DND-41 (cell line): ENCODE measurements at regions not wholly inside any gene's neighbourhood (a gene's known extent, or its start where the extent isn't known, plus 50 kb on each side); places are given as distances from the start of the nearest gene placed in this dataset.

ENCODE experiments used
- ATAC-seq: fragments of 200-7000 bp; cut with Tn5 transposase; 3 replicates; pipeline ENCODE4 v1.9.1; 2021; ENCODE audit warnings: low read depth; ENCODE audit not compliant: insufficient read depth
- DNase-seq: peaks from one replicate; pipeline ENCODE4 v3.0.0-alpha.2; 2020
- H2AFZ ChIP-seq: 2 replicates; pipeline ENCODE4 v1.6.0; 2012; ENCODE audit warnings: low read depth, low read length
- H3K27ac ChIP-seq: 2 replicates; pipeline ENCODE4 v1.5.1; 2012; ENCODE audit warnings: low read length, inconsistent platforms
- H3K27me3 ChIP-seq: fragments of 200-600 bp; sonication (generic); 2 replicates; pipeline ENCODE4 v1.6.0; 2012; ENCODE audit warnings: low read length, mild to moderate bottlenecking, inconsistent platforms; ENCODE audit not compliant: insufficient read depth, poor library complexity
- H3K36me3 ChIP-seq: 2 replicates; pipeline ENCODE4 v1.5.1; 2012; ENCODE audit warnings: low read length, inconsistent platforms; ENCODE audit not compliant: insufficient read depth
- H3K4me1 ChIP-seq: 2 replicates; pipeline ENCODE4 v1.5.1; 2012; ENCODE audit warnings: mild to moderate bottlenecking, low read length; ENCODE audit not compliant: insufficient read depth
- H3K4me2 ChIP-seq: 2 replicates; pipeline ENCODE4 v1.6.0; 2012; ENCODE audit warnings: mild to moderate bottlenecking, moderate library complexity, low read length, inconsistent platforms; ENCODE audit not compliant: insufficient read depth
- H3K4me3 ChIP-seq, 2 experiments: fragments of 200-600 bp in 1 of 2; shearing (Covaris generic) in 1 of 2; 2 replicates each; pipeline ENCODE4 v1.5.1; 2012 to 2016; ENCODE audit warnings: inconsistent platforms in 2 of 2, low read length in 2 of 2, mild to moderate bottlenecking in 2 of 2, low read depth in 1 of 2, moderate library complexity in 1 of 2
- H3K79me2 ChIP-seq: 2 replicates; pipeline ENCODE4 v1.6.0; 2012; ENCODE audit warnings: low read length, inconsistent platforms; ENCODE audit not compliant: insufficient read depth
- H3K9ac ChIP-seq: 2 replicates; pipeline ENCODE4 v1.6.0; 2012; ENCODE audit warnings: low read depth, mild to moderate bottlenecking, inconsistent platforms, low read length, moderate library complexity
- H3K9me3 ChIP-seq: 2 replicates; pipeline ENCODE4 v1.5.1; 2012; ENCODE audit warnings: low read length, moderate library complexity, mild to moderate bottlenecking, inconsistent platforms; ENCODE audit not compliant: insufficient read depth, severe bottlenecking
- H4K20me1 ChIP-seq: 2 replicates; pipeline ENCODE4 v1.6.0; 2012; ENCODE audit warnings: low read length; ENCODE audit not compliant: insufficient read depth
- EZH2 ChIP-seq: IDR thresholded peaks from 3 replicates; pipeline ENCODE4 v1.6.1; 2012; ENCODE audit warnings: borderline replicate concordance, low read depth, mild to moderate bottlenecking, moderate library complexity, low read length, inconsistent platforms; ENCODE audit not compliant: severe bottlenecking
- TF ChIP-seq, protein P1 (sequence below): IDR thresholded peaks from 2 replicates; pipeline ENCODE4 v1.5.1; 2012; ENCODE audit warnings: borderline replicate concordance, low read length, moderate library complexity, mild to moderate bottlenecking; ENCODE audit not compliant: poor library complexity, severe bottlenecking; ENCODE audit errors: extremely low read depth

DNA sequence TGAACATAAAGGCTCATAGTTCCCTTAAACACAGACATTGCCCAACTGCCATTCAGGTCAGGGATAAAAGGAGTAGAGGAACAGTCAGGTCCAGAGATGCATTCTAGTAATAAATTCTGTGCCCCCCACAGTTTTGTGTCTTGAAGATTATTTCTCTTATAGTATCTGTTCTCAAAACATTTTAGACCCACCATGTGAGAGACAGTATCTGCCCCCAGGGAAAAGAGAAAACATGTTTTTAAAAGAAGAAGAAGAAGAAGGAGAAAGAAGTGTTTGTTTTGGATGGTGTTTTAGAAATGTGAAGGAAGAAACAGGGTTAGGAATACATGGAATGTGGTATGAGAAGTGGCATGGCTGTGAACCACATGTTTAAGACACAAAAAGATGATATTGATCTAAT, 629.6 kb upstream of the EPHA7 start:
- Histone ChIP-seq H3K36me3 (no peaks in the 10 kb centered on the region), H3K79me2 (no peaks in the 10 kb centered on the region), H3K9me3 (no peaks in the 10 kb centered on the region), H3K4me1 (no peaks in the 10 kb centered on the region), H2AFZ (no peak overlapping the region), H3K9ac (no peak overlapping the region), H3K4me3 (no peak overlapping the region), H3K4me2 (no peak overlapping the region), H3K27me3 (no peaks in the 10 kb centered on the region), H3K27ac (no peak overlapping the region), H4K20me1 (no peaks in the 10 kb centered on the region)
- DNase-seq (no peak), ATAC-seq (no peak)
- TF ChIP-seq, protein P1, sequence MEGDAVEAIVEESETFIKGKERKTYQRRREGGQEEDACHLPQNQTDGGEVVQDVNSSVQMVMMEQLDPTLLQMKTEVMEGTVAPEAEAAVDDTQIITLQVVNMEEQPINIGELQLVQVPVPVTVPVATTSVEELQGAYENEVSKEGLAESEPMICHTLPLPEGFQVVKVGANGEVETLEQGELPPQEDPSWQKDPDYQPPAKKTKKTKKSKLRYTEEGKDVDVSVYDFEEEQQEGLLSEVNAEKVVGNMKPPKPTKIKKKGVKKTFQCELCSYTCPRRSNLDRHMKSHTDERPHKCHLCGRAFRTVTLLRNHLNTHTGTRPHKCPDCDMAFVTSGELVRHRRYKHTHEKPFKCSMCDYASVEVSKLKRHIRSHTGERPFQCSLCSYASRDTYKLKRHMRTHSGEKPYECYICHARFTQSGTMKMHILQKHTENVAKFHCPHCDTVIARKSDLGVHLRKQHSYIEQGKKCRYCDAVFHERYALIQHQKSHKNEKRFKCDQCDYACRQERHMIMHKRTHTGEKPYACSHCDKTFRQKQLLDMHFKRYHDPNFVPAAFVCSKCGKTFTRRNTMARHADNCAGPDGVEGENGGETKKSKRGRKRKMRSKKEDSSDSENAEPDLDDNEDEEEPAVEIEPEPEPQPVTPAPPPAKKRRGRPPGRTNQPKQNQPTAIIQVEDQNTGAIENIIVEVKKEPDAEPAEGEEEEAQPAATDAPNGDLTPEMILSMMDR = no peak
- no peak for TF ChIP-seq EZH2

DNA sequence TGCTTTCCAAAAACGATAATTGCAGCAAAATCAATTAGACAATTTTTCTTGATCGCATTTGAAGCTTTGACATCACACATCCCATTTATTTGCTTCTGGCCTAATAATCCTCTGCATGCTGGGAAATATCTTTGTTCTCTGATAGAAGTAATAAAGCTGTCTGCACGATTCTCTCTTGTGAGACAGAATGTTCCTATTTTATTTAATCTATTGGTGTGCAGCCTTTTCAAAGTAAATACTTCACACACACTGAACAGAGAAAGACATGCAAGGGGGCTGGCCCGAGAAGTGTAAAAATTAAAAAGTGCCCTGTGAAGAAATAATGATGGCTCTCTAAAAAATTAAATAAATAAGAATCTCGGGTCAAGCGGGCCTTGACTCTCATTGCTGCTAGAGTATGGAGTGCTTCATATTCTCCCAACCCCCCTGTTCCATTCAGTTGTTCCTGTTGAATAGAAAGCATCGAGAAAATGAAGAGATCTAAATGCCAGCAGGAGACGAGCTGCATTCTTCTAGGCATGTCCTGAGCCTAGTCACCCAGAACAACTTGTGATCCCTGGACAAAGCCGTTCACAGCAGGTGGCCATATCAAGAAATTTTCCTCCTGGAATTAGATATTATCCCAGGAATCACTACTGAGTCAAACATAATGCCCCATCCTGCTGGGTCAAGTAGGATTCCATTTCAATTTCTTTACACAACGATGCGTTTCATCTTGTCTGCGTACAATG, 625.9 kb upstream of the EPHA7 start:
- H3K36me3 ChIP-seq = no peaks in the 10 kb centered on the region
- H3K4me3 ChIP-seq = no peak overlapping the region
- H3K4me1 ChIP-seq = no peaks in the 10 kb centered on the region
- ATAC-seq = no peak
- no peaks in the 10 kb centered on the region for H3K27me3 ChIP-seq
- no peak overlapping the region for H3K4me2 ChIP-seq
- H3K9me3 ChIP-seq = no peaks in the 10 kb centered on the region
- H3K79me2 ChIP-seq = no peaks in the 10 kb centered on the region
- H3K27ac ChIP-seq = no peak overlapping the region
- no peak overlapping the region for H3K9ac ChIP-seq
- no peaks in the 10 kb centered on the region for H4K20me1 ChIP-seq
- TF ChIP-seq EZH2 = no peak
- DNase-seq = no peak
- H2AFZ ChIP-seq = no peak overlapping the region

DNA sequence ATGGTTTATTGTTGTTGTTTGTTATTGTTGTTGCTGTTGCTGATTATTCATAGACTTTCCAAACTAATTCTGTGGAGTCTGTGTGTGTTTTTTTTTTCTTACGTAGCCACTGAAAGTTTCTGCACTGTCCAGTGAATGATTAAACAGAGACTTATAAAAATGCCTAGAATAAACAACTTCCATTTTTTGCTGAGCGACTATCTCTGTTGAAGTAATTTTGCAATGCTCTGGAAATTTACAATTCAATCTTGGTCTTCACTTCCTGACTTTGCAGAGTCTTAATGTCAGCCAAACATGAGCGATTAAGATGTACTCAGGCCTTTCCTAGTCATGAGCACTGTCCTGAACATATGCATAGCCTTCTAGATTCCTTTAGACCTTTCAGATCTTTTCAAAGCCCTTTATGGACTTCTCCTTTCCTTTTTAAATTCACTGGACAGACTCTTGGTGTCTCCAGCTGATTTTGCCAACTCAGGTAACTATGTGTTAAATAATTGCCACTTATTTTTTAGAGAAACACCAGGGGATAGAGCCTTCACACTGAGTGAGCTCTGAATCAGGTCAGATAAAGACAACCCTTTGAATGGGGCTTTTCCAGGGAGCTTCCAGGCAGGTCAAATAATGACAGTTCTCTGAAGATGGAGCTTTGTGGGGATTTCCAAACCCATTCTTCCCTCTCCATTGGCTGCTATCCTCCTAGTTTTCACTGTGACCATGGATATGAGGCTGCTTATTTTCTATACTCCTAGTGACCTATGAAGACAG, 622.8 kb upstream of the EPHA7 start:
- Histone ChIP-seq H3K79me2 (no peaks in the 10 kb centered on the region), H4K20me1 (no peaks in the 10 kb centered on the region), H3K4me2 (no peak overlapping the region), H3K4me3 (no peak overlapping the region), H3K27me3 (no peaks in the 10 kb centered on the region), H3K27ac (no peak overlapping the region), H3K9ac (no peak overlapping the region), H2AFZ (no peak overlapping the region), H3K4me1 (no peaks in the 10 kb centered on the region), H3K36me3 (no peaks in the 10 kb centered on the region), H3K9me3 (peaks cover 3% of the 10 kb centered on the region)
- TF ChIP-seq EZH2 = no peak
- TF ChIP-seq, protein P1 = no peak
- DNase-seq (no peak), ATAC-seq (no peak)

DNA sequence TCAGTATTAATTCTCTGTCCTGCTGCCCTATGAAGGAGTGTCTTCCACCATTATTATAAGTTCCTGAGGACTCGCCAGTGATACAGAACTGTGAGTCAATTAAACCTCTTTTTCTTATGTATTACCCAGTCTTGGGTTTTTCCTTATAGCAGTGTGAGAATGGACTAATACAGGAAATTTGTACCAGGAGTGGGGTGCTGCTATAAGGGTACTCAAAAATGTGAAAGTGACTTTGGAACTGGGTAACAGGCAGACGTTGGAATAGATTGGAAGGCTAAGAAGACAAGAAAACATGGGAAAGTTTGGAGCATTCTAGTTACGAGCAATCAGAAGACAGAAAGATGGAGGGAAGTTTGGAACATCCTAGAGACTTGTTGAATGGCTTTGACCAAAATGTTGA, 616.7 kb upstream of the EPHA7 start:
- Histone ChIP-seq H2AFZ (no peak overlapping the region), H3K79me2 (no peaks in the 10 kb centered on the region), H3K4me2 (no peak overlapping the region), H3K27me3 (no peaks in the 10 kb centered on the region), H4K20me1 (no peaks in the 10 kb centered on the region), H3K27ac (no peak overlapping the region), H3K9me3 (peaks cover 14% of the 10 kb centered on the region), H3K36me3 (no peaks in the 10 kb centered on the region), H3K9ac (no peak overlapping the region), H3K4me3 (no peak overlapping the region), H3K4me1 (no peaks in the 10 kb centered on the region)
- ATAC-seq (no peak), DNase-seq (no peak)
- no peak for TF ChIP-seq EZH2
- TF ChIP-seq, protein P1 = no peak
